ENCODE measurements at regions not wholly inside any gene's neighbourhood (a gene's known extent, or its start where the extent isn't known, plus 50 kb on each side); places are given as distances from the start of the nearest gene placed in this dataset.

DNA sequence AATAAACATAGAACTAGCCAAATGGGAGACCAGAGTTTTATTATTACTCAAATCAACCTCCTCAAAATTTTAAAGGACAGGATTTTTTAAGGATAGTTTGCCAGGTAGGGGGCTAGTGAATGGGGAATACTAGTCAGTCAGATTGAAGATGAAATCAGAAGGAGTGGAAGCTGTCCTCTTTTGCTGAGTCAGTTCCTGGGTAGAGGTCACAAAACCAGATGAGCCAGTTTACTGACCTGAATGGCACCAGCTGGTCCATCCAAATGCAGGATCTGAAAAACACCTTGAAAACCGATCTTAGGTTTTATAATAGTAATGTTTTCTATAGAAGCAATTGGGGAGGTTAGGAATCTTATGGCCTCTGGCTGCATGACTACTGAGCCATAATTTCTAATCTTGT, 558.2 kb downstream of the PKHD1 start:
- no peak for TF ChIP-seq JUND (IDR thresholded peaks at IDR 0.05; ENCODE audit: low read depth)
- in situ Hi-C loops (cut with HindIII; ENCODE audit: low pct_unique_long_range_greater_than_20kb, low sequenced_read_pairs) = no loop called here
- peak in 1 of 2 experiments; percentile 65 for DNase-seq (ENCODE audit: low read depth in 1 of 2, low spot score in 1 of 2)

DNA sequence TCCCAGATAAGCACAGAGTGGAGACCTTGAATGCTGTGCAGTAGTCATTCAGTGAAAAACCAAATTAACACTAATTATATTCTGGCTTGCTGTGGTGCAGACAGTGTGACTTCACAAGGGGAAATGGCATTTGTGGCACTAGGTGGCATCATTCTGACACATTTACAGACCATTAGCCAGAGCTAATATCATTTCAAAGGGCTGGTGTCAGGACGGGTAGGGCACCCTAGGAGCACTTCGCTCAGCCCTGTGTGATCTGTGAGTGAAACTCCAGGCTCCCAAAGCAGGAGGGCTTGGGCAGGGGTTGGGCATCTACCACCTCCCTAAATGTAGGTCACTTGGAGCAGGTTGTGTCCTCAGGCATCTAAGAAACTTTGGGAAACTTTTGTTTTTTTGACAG, 555.8 kb downstream of the PKHD1 start:
- in situ Hi-C loops (cut with HindIII; ENCODE audit: low pct_unique_long_range_greater_than_20kb, low sequenced_read_pairs) = no loop called here
- DNase-seq (ENCODE audit: low read depth in 1 of 2, low spot score in 1 of 2) = peak in 1 of 2 experiments; percentile 45
- no peak for TF ChIP-seq JUND (IDR thresholded peaks at IDR 0.05; ENCODE audit: low read depth)

GRCh38 chr6:51533962-51534361, 553.5 kb downstream of the PKHD1 start:
- in situ Hi-C loops (cut with HindIII; ENCODE audit: low pct_unique_long_range_greater_than_20kb, low sequenced_read_pairs) = no loop called here
- DNase-seq (ENCODE audit: low read depth in 1 of 2, low spot score in 1 of 2) = no peak
- TF ChIP-seq JUND (IDR thresholded peaks at IDR 0.05; ENCODE audit: low read depth) = no peak

DNA sequence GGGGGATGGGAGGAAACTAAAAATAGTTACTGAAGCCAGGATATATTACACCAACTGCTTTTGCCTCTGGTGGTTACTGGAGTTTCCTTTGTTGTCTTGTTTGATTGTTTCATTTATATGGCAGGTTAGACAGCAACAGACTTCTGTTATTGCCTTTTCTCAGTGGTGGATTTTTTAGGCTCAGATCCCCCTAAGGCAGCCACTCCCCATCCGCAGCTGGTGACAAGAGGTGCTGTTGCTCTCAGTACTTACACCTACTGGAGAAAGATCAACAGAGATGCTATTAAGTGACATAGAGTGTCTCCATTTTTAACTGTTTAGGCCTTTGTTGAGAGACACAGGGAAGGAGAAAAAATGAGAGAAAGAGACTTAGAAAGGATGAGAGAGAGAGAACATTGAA, 552.1 kb downstream of the PKHD1 start:
- no peak for DNase-seq (ENCODE audit: low read depth in 1 of 2, low spot score in 1 of 2)

DNA sequence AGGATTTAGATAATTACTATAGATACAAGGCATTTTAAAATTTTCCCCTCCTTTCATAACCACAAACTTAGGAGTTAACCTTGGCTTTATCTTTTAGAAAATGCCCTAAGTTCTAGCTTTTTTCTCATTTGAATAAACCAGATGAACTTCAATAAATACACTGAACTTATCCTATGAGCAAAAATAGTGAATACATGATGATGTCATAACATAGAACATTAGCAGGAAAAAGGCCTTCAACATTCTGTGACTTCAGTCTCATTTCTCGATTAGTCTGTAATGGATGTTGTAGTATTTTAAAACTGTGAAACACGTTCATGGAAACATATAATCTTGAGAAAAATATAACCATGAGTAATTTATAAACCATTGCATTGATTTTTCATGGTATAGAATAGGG, 550.7 kb downstream of the PKHD1 start:
- DNase-seq (ENCODE audit: low read depth in 1 of 2, low spot score in 1 of 2) = no peak
- in situ Hi-C loops (cut with HindIII; ENCODE audit: low pct_unique_long_range_greater_than_20kb, low sequenced_read_pairs) = no loop called here
- no peak for TF ChIP-seq JUND (IDR thresholded peaks at IDR 0.05; ENCODE audit: low read depth)

More for the DNA sequence above, 552.1 kb downstream of the PKHD1 start:
- TF ChIP-seq JUND (IDR thresholded peaks at IDR 0.05; ENCODE audit: low read depth) = no peak
- in situ Hi-C loops (cut with HindIII; ENCODE audit: low pct_unique_long_range_greater_than_20kb, low sequenced_read_pairs) = no loop called here

DNA sequence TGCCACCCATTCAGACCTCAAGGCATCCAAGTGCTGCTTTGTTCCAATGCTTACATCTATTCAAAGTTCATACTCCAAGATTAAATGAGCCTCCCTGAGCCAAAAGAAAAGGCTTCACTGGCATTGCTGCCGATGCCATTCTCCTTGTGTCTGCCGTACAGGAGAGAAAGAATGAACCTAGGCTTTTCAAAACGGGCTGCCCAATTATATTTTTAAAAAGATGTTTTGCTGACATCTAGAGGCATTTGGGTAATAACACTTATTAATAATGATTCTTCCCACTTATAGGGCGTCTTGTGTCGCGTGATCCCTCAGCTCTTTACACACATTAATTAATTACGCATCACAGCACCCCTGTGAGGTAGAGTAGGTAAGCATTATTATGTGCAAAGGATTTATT, 545.6 kb downstream of the PKHD1 start:
- DNase-seq (ENCODE audit: low read depth in 1 of 2, low spot score in 1 of 2) = peak; percentile 9 to 64
- TF ChIP-seq JUND (IDR thresholded peaks at IDR 0.05; ENCODE audit: low read depth) = no peak
- in situ Hi-C loops (cut with HindIII; ENCODE audit: low pct_unique_long_range_greater_than_20kb, low sequenced_read_pairs) = no loop called here

DNA sequence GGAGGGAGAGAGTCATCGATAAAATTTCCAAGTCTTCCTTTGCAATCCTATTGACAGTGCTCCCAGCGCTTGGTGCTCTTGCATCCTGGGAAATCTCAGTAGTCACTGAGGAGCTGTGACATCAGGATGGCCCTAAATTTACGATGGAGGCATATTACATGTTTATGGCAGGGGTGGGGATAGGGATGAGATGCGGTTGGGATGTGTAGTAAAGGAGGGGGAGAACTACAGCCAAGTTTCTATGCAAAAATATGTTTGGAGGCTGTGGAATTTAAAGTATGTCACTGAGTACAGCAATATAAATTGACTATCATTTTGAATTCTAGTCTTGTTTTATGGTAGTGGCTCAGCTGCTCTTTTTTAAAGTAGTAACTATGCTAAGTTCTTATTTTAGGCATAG, 544.9 kb downstream of the PKHD1 start:
- DNase-seq (ENCODE audit: low read depth in 1 of 2, low spot score in 1 of 2) = no peak
- in situ Hi-C loops (cut with HindIII; ENCODE audit: low pct_unique_long_range_greater_than_20kb, low sequenced_read_pairs) = no loop called here
- no peak for TF ChIP-seq JUND (IDR thresholded peaks at IDR 0.05; ENCODE audit: low read depth)

- no peak for DNase-seq (ENCODE audit: low read depth in 1 of 2, low spot score in 1 of 2)
- in situ Hi-C loops (cut with HindIII; ENCODE audit: low pct_unique_long_range_greater_than_20kb, low sequenced_read_pairs) = no loop called here
Observed at GRCh38 chr6:51550243-51550642, 537.2 kb downstream of the PKHD1 start.

GRCh38 chr6:51552435-51552834, 535.0 kb downstream of the PKHD1 start:
- DNase-seq (ENCODE audit: low read depth in 1 of 2, low spot score in 1 of 2) = no peak
- in situ Hi-C loops (cut with HindIII; ENCODE audit: low pct_unique_long_range_greater_than_20kb, low sequenced_read_pairs) = no loop called here
- no peak for TF ChIP-seq JUND (IDR thresholded peaks at IDR 0.05; ENCODE audit: low read depth)

More at GRCh38 chr6:51550243-51550642, 537.2 kb downstream of the PKHD1 start:
- no peak for TF ChIP-seq JUND (IDR thresholded peaks at IDR 0.05; ENCODE audit: low read depth)

DNA sequence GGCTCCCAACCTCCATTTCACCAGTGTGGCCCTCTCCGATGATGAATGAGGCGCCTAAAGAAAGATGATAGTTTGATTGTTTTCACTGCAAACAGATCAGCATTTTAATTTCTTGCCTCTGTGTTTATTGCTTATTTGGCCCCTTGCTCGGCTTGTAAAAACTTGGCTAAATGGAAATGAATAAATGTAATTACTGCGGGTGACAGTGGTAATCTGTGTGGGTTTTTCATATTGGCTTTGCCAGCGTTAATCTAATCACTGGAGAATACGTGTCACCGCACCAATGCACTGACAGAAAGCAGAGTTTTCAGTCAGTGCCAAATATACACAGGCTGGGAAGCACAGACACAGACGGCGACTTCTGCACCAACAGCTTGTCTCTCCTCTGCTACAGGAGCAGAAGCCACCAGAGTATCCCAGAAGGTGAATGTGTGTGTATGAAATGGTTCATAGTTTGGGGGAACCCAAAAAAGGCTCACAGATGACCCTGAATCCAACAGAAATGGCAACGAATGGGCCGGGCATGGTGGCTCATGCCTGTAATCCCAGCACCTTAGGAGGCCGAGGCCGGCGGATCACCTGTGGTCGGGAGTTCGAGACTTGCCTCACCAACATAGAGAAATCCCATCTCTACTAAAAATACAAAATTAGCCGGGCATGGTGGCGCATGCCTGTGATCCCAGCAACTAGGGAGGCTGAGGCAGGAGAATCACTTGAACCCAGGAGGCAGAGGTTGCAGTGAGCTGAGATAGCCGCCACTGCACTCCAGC, 534.0 kb downstream of the PKHD1 start:
- no peak for DNase-seq (ENCODE audit: low read depth in 1 of 2, low spot score in 1 of 2)
- in situ Hi-C loops (cut with HindIII; ENCODE audit: low pct_unique_long_range_greater_than_20kb, low sequenced_read_pairs) = no loop called here
- TF ChIP-seq JUND (IDR thresholded peaks at IDR 0.05; ENCODE audit: low read depth) = no peak

DNA sequence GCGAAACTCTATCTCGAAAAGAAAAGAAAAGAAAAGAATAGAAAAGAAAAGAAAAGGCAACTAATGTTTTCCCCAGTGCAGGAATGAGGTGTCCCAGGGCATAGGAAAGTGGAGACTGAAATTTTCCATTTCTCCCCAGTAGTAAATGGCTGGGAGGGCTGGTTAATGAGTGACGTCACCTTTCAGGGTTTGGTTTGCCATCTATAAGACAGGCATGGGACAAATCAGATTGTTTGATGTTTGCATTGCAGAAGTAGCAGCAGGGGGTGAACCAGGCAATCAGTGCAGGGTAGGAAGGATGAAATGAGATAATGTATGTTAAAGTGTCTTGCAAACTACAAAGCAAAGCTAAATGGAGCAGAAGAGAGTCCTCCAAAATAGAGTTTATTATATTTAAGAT, 533.4 kb downstream of the PKHD1 start:
- TF ChIP-seq JUND (IDR thresholded peaks at IDR 0.05; ENCODE audit: low read depth) = no peak
- no peak for DNase-seq (ENCODE audit: low read depth in 1 of 2, low spot score in 1 of 2)
- in situ Hi-C loops (cut with HindIII; ENCODE audit: low pct_unique_long_range_greater_than_20kb, low sequenced_read_pairs) = no loop called here

GRCh38 chr6:51559059-51559458, 528.4 kb downstream of the PKHD1 start:
- in situ Hi-C loops (cut with HindIII; ENCODE audit: low pct_unique_long_range_greater_than_20kb, low sequenced_read_pairs) = no loop called here
- no peak for TF ChIP-seq JUND (IDR thresholded peaks at IDR 0.05; ENCODE audit: low read depth)
- DNase-seq (ENCODE audit: low read depth in 1 of 2, low spot score in 1 of 2) = peak; percentile 13 to 68

DNA sequence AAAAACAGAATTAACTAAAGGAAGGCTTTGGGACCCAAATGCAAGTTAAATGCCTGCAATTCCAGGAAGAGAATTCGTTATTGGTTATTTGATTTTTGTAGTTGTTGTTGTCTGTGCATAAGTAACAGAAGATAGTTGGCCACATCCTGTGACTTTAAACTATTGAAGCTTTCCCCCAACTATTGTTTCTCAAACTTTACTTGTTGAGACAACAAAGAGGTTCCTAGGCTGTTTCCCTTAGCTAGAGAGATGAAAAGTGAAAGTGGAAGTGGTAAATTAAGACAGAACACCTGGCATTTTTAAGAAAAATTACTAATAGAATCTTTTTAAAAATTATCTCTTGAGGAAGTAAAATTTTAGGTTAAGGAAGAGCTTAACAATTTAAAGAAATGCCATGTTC, 525.2 kb downstream of the PKHD1 start:
- TF ChIP-seq JUND (IDR thresholded peaks at IDR 0.05; ENCODE audit: low read depth) = no peak
- DNase-seq (ENCODE audit: low read depth in 1 of 2, low spot score in 1 of 2) = no peak
- in situ Hi-C loops (cut with HindIII; ENCODE audit: low pct_unique_long_range_greater_than_20kb, low sequenced_read_pairs) = no loop called here
